Fibroblast of skin of right quadriceps (primary cell): ENCODE measurements at regions not wholly inside any gene's neighbourhood (a gene's known extent, or its start where the extent isn't known, plus 50 kb on each side); places are given as distances from the start of the nearest gene placed in this dataset.
"Not testable (repeated sequence)": the region's sequence is repeated elsewhere in the genome, so short reads cannot be mapped to it uniquely, and the experiment has no call there.

Source experiments
- DNase-seq: peaks from one replicate; pipeline ENCODE4 v3.0.0-alpha.2; 2013

GRCh38 chr3:65170390-65171042, 482.7 kb upstream of the ADAMTS9 start:
- DNase-seq: peak; percentile 79

- DNase-seq: no peak
These were observed 482.2 kb upstream of the ADAMTS9 start for GRCh38 chr3:65169961-65170360.

GRCh38 chr3:65168547-65168946, 480.7 kb upstream of the ADAMTS9 start:
- no peak for DNase-seq

- DNase-seq: no peak
These were observed 478.7 kb upstream of the ADAMTS9 start for GRCh38 chr3:65166531-65166930.

- DNase-seq: no peak
These were observed 470.2 kb upstream of the ADAMTS9 start for GRCh38 chr3:65158023-65158422.

- no peak for DNase-seq
These were observed 466.2 kb upstream of the ADAMTS9 start for GRCh38 chr3:65153850-65154512.

- DNase-seq: peak; percentile 26
These were observed 463.9 kb upstream of the ADAMTS9 start for GRCh38 chr3:65151666-65152065.

- no peak for DNase-seq
These were observed 462.1 kb upstream of the ADAMTS9 start for GRCh38 chr3:65149877-65150276.

- no peak for DNase-seq
These were observed 460.9 kb upstream of the ADAMTS9 start for GRCh38 chr3:65148687-65149086.

- peak; percentile 61 for DNase-seq
These were observed 458.4 kb upstream of the ADAMTS9 start for GRCh38 chr3:65146179-65146578.

- no peak for DNase-seq
These were observed 457.9 kb upstream of the ADAMTS9 start for GRCh38 chr3:65145680-65146079.

- peak; percentile 75 for DNase-seq
These were observed 457.1 kb upstream of the ADAMTS9 start for GRCh38 chr3:65144791-65145351.

GRCh38 chr3:65142456-65142855, 454.7 kb upstream of the ADAMTS9 start:
- no peak for DNase-seq

- no peak for DNase-seq
These were observed 450.8 kb upstream of the ADAMTS9 start for GRCh38 chr3:65138556-65138955.

GRCh38 chr3:65133752-65134151, 446.0 kb upstream of the ADAMTS9 start:
- DNase-seq: peak; percentile 20

- peak; percentile 59 for DNase-seq
These were observed 443.0 kb upstream of the ADAMTS9 start for GRCh38 chr3:65130782-65131181.

GRCh38 chr3:65128346-65128745, 440.5 kb upstream of the ADAMTS9 start:
- no peak for DNase-seq

GRCh38 chr3:65126527-65127410, 439.0 kb upstream of the ADAMTS9 start:
- peak; percentile 76 for DNase-seq

- not testable (repeated sequence) for DNase-seq
These were observed 432.4 kb upstream of the ADAMTS9 start for GRCh38 chr3:65120156-65120555.

GRCh38 chr3:65118912-65119499, 431.2 kb upstream of the ADAMTS9 start:
- DNase-seq: no peak

- no peak for DNase-seq
These were observed 426.2 kb upstream of the ADAMTS9 start for GRCh38 chr3:65114041-65114440.

- DNase-seq: no peak
These were observed 425.0 kb upstream of the ADAMTS9 start for GRCh38 chr3:65112751-65113300.

- no peak for DNase-seq
These were observed 422.9 kb upstream of the ADAMTS9 start for GRCh38 chr3:65110661-65111060.
